Dermis blood vessel endothelial cell (primary cell): ENCODE measurements at regions not wholly inside any gene's neighbourhood (a gene's known extent, or its start where the extent isn't known, plus 50 kb on each side); places are given as distances from the start of the nearest gene placed in this dataset.

ENCODE experiments used
- DNase-seq: peaks from one replicate; pipeline ENCODE4 v3.0.0; 2010

DNA sequence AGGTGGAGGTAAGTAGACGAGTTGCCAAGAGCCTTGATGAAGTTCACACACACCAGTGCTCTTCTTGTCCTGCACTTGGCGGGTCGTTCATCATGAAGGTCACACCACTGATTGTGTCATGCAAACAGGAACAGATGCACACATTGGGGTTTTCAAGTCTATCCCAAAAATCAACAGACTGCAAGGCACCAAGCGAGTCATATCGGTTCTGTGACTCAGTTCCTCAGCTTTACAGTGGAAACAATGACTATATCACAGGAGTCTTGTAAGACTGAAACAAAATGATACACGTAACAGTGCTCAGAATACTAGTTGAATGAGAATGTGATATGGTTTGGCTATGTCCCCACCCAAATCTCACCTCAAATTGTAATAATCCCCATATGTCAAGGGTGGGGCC lies 526.9 kb upstream of the ID2 start:
- peak; percentile 36 for DNase-seq

DNA sequence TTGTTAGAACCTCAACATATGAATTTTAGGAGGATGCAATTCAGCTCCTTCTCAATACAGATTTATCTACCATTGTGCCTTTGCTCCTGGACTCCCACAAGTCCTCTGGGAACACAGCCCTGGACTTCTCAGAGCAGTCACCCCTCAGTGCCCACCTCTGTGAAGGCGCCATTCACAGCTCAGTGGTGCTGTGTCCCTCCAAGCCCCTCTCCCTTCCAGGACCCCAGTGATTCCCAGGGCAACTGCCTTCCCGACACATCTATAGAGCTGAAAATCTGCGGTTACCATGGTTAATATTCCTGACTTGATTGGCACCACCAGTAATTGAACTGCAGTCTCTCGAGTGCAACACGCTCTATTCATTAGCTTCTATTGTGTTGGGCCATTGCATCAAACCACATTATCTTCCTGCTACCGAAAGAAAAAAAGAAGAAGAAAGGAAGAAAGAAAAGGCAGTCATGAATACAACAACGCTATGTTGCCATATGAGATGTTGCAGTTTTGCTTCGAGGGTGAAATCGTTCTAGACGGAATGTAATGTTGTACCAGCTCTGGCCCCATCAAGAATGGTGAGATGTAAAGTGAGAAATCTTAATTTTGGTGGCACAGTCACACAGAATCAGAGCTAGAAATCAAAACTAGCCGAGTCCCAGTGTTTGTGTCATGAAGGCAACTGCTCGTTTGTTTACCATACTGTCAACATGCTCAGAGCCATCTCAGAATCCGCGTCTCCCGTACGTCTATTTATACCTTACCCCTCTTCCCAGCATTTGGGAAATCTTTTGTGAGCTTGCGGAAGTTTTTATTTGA lies 524.0 kb upstream of the ID2 start:
- no peak for DNase-seq

DNA sequence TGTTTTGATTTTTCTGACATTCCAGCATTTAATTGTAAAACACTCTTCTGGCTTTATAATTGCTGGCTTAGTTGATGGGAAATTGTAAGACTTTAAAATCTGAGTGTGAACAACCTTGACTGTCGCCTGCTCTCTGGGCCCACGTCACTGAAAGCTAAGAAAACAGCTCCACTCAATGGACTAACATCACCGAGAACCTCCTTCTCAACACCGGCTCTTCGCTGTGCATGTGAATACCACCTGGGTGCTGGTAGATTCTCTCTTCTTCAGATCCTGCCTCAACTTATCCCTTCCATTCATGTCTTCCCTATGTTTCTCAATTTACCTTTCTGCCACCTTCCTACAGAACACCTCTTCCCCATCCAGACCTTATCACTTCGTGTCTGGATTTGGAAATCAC lies 523.1 kb upstream of the ID2 start:
- DNase-seq: no peak

DNA sequence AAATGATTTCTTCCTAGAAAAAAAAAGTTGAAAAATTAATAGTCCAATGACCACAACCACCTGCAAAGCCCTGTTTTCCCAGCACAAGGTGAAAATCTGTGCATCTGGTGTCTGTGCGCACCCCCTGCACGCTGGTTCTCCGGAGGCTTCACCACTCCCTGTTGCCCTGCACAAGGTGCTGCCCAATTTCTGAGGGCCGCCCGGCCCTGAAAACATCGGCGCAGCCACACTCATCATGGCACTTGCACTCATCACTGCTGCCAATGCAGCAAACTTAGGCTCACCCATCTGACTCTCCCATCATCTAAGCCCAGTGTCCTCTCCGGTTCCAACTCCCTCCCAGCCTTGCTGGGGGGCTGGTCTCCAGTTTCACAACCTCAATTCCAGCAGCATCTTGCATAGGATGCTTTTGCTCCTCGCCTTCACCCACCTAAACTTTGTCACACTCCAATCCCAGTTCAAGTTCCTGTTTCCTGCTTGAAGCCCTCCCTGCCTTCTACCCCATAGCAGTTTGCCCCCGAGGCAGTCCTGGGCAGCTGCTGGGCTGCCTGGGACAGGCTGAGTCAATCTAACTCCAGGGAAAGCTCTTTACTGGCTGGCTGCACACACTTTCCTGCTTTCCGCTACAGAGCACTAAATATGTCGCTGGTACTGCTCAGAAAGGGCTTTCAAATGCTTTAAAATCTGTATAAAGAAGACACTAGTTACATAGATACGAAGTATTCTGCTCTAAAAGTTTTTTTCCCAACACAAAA lies 522.5 kb upstream of the ID2 start:
- no peak for DNase-seq

DNA sequence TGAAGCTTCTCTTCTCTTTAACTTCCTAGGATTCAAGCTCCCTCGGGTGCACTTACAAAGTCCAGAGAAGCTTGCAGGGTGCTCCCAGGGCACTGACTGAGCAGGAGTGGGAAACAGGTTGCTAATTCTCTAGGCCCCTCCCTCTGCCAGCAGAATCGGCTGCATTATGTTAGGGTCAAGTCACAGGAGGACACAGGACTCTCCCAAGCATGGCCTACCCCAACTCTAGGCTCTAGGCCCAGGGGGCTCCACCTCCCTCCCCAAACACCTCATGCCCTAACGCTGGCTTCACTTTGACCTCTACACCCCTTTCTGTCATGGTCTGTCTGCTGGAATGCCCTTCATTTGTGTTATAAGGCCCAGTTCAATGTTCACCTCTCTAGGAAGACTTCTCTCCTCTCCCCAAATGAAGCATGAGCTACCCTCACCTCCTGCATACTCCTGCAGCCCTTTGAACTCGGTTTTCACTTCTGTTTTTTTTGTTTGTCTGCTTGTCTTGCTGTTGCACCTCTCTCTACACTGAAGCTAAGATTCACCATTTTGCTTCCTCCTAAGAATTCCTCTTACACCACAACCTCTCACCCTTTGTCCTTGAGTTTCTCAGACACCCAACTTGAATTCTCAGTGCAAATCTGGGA lies 521.8 kb upstream of the ID2 start:
- DNase-seq: no peak

DNA sequence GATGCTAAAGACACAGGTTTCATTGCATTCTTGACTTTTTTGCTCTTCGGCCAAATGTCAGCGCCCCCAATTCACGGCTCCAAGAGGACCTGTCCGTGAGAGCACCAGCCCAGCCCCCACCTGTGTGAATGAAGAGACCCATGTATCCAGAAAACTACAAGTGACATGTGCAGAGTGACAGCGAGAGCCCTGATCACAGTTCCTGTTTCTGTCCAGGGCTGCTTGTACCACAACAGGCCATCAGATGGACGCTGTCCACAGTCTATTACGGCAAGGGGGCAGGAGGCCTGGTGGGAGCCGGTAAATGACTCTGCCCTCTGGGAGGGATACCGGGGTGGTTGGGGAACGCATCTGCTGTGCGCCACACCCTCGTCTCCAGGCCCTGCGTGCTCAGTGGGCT lies 520.9 kb upstream of the ID2 start:
- DNase-seq: no peak

DNA sequence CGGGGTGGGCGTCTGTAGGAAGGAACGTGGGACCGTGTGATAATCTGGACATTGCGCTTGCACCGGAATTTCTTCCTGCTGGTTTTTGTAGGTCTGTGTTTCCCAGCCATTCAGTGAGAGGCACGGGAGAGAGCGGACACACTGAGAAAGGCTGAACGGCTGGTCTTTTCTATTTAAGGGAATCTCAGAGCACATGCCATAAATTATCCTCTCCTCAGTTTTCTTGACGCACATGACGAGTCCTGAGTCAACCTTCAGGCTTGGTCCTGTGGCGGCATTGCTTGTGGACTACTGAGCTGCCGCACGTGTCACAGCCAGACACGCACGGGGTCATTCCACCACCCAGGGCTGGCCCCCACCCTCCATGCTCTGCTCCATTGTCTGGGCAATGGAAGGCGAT lies 519.3 kb upstream of the ID2 start:
- DNase-seq: no peak

DNA sequence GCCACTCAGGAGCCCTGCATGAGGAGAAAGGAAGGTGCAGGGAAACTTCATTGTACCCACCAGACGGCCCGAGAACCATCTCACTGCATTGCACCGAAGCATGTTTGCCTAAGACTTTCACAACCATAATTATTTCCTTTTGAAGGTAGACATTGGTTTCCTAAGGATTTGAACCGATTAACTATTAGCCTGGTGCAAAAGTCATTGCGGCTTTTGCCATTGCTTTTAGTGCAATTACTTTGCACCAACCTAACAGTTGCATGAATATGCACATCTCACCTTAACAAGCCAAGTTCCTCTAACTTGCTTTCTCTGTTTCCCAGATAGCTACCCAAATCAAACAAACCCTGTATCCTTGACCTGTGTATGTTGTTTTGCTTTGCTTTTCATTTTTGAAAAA lies 516.3 kb upstream of the ID2 start:
- no peak for DNase-seq

DNA sequence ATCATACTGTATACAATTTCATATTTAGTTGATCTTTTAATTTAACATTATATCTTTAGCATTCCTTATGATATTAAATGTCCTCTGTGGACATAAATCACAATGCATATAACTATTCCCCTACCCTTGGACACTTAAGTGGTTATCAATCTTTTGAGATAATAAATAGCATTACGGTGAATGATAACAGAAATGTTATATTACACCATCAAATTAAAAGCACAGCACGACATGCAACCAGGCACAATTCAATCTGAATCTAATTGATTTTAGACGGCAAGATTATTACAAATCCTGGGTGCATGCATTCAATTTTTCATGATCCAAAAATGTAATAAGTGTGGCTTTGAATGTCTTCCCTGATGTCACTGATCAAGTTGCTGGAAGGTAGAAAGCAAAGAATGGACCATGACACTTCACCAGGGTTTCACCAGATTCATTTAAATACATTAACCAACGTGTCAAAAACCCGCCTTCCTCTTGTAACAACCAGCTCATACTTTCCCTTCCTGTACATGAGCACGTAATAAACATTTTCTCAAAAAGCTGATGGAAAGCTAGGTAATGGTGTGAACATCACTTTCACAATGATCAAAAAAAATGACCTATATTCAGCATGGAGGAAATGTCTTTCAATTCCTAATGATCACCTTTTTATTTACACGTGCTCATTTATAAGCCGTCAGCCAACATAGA lies 513.7 kb upstream of the ID2 start:
- DNase-seq: peak; percentile 23

DNA sequence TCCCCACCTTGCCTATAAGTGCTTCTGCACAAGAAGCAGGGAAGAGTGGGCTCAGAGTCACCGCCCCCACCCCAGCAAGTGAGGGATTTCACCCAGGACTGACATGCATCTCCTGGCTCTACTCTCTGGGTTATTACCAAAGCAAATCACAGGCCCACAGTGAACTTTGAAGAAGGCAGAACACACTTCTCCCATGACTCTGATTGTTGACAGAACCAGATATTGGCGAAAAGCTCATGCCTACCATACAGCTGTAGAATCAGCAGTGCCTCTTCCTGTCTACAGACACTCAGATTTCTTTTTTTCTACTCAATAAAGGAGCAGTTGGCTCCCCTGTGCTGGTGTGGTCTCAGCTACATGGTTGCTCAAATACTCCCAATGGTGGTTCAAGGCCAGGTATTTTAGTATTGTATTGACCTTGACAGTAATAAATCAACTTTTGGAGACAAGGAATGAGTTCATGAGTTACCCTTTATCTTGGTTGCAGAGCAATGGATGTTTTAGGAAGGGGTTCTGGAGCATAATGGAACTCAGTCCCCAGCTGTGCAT lies 512.9 kb upstream of the ID2 start:
- DNase-seq: no peak

DNA sequence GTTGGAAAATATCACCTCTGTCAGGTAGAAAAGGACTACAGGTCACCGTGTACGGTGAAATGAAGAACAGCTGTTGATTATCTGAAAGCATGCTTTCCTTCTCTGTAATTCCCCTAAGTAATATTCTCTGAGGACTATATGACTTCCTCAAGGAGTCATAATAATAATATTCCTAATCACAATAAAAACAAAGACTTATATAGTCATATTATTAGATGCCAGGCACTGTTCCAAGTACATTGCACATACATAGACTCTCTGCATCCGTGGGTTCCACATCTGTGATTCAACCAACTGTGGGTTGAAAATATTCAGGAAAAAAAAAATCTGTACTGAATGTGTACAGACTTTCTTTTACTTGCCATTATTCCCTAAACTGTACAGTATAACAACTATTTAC lies 512.4 kb upstream of the ID2 start:
- peak; percentile 64 for DNase-seq

DNA sequence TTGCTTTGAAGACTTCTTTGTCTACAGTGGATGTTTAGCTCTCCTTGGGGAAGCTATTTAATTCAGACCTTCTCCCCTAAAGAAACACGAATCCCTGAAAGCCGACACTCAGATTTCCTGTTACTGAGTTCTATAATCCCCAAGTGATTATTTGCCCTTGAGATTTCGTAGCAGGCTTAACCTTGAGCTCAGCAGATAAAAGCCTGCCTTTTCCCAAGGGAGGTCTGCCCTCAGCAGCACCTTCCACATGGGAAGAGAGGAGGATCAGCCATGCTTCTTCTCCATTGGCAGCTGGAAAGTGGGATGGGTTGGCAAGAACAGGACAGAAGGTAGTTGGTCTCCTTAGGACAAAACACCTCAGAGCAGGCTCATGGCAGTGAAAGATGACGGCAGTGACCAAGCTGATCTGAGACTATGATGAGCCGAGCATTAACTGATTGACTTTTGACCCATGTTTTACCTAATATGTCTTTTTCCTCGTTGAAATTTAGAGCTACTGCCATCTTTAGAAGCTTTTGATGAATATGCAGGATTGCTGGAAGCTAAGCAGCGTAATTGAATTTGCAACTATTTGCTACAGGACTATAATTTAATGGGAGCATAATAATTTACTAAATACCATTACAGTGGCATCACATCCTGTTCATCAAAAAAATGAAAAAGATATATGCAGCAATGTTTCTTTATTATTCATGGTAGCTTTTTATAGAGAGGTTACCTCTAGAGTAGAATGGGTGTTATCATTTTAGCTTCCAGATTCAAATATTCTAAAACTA lies 511.1 kb upstream of the ID2 start:
- no peak for DNase-seq

DNA sequence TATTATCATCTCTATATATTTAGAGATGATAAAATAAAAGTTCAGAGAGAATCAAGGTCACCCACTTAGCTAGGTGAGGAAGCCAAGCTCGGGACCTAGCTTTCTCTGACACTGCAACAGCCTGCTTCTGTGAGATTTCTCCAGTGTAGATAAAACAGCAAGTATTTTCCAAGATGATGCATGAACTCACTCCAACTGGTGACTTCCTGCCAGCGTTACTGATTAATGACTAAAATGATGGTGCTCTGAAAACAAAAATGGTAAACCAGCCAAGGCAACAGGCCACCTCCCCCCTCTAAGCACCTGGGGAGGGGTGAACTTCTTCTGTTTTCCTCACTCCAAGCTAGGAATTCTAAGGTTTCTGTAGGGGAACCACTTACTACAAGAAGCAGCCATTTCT lies 510.2 kb upstream of the ID2 start:
- peak; percentile 21 for DNase-seq

DNA sequence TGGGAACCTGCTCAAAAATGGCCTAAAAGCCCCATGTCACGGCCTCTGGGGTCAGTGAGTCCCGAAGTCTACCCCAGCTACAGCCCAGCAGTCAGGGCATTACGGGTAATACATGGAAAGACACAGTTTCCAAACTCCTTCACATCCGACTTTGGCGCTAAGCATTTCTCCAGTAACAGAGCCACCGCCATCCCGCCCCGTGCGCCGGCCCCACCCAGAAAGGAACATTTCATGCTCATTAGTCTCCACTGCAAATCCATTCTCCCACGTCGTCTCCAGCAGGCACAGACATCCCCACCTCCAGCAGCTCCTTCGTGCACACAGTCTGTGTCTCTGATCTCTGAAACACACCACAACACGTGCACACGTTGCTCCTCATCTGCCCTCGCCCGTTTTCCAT lies 509.2 kb upstream of the ID2 start:
- no peak for DNase-seq

DNA sequence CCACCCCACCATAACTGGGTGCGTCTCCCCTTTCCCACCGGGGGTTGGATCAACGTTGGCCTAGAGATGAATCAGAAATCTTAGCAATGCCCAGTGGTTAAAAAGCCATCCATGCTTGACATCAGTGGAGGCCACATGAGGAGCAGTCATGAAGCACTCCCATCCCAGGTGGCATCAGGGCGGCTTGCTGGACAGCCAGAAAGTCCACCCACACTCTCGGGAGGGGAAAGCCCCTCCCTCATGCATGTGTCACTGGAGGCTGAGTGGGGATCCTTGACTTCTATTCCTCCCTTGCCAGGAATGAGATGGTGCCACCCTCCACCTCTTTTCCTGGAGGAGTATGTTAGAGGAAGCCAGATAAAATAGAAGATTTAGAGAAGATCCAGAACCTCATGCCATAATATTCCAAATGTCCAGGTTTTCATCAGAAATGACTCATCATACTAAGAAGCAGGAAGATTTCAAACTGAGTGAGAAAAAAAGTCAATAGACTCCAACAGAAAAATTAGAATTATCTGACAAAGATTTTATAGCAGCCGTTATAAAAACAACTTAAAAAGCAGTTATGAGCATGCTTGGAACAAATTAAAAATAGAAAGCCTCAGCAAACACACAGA lies 507.1 kb upstream of the ID2 start:
- no peak for DNase-seq

DNA sequence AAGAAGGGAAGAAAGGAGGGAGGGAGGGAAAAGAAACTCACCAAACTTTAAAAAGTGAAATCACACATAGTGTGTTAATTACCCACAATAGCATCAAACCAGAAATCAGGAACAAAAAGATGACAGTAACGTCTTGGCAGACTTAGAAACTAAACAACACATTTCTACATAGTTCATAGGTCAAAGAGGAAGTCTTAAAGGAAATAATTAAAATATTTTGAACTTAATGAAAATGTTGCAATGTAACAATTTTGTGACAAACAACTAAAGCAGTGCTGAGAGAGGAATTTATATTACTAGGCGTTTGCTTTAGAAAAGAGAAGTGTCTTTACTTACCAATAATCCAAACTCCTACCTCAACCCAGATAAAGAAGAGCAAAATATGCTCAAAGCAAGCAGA lies 505.0 kb upstream of the ID2 start:
- DNase-seq: no peak

DNA sequence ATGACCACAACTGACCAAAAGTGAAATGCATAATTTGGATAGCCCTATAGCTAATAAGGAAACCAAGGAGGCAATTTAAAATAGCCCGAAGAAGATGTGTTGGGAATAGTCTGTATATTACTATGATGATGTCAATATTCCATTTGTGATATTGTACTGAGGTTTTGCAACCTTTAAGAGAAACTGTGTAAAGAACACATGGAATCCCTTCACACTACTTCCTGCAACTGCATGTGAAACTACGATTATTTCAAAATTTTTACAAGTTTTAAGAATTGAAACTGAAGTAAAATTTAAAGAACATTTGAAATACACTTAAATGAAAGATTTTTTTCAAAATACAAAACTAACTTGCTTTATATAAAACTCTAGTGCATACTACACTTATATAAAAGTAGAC lies 504.3 kb upstream of the ID2 start:
- DNase-seq: no peak

DNA sequence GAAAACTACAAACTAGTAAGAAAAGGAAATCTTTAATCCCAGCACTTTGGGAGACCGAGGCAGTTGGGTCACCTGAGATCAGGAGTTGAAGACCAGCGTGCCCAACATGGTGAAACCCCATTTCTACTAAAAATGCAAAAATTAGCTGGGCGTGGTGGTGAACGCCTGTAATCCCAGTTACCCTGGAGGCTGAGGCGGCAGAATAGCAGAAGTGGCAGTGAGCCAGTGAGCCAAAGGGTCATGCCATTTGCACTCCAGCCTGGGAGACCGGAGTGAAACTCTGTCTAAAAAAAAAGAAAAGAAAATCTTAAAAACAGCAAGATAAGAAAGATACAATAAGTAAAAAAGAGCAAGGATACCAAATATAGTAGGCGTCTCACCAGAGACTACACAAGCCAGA lies 502.9 kb upstream of the ID2 start:
- DNase-seq: no peak

DNA sequence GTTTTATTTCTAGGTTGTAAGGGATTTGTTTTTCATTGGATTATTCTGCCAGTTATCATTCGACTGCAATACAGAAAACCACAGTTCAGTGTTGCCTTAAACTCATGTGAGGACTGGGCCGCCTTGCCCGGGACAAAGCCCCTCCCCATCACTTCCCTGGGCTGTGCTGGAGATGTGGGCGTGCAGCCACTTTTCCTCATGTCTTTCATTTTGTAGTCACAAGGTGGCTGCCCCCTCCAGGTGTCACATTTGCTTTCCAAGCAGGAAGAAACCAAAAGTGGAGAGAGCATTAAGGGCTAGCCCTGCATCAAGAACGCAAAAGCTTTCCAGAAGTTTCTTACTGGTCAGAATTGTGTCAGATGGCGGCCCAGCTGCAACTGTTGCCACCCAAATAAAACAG lies 492.5 kb upstream of the ID2 start:
- DNase-seq: no peak

DNA sequence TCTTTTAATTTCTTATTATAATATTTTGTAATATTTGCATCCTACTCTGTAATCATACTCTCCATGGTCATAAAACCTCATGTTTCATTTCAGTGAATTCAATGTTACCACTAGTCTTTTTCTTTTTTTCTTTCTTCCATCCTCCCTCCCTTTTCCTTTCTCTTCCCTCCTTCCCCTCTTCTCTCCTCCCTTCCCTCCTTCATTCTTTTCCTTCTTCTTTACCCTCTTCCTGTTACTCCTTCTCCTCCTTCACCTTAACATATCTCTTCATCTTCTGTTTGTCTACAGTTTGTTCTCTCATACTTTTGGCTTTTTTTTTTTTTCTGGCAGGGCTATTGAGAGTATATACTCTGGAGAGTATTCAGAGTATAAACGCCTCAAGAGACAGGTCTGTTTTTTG lies 491.6 kb upstream of the ID2 start:
- no peak for DNase-seq

DNA sequence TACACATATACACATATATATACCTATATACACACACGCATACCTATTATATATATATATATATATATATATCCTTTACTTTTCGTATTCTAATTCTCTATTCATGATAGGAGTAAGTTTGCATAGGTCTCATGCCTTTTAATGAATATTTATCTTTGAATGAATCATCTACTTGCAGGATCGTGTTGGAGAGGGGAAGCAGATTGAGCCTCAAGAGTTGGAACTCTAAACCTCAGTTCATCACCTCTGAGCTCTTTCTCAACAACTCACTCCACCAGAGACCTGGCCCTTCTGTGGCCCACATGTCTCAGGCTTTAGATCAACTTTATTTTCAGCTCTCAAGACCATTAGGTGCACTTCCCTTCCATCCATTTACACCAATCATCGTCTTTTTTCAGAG lies 490.4 kb upstream of the ID2 start:
- DNase-seq: no peak

DNA sequence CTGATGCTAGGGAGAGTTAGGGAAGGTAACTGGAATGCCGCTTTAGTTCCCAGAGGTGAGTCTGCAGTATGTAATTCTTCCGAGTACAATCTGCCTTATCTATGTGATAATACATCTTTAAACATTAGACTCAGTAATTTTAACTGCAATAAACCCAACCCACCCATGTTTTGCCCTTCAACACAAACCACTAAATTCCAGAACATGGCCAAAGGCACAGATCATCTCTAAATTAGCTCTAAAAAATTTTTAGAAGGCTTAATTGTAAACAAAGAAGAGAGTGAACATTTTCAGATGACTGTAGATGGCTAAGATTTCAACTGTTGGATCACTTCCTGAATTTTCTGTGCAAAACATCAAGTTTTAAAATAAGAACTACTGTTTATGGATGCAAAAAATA lies 488.7 kb upstream of the ID2 start:
- no peak for DNase-seq
